Sciatic nerve (tissue), 2 donors: ENCODE measurements at regions not wholly inside any gene's neighbourhood (a gene's known extent, or its start where the extent isn't known, plus 50 kb on each side); places are given as distances from the start of the nearest gene placed in this dataset.

Experiments
- ATAC-seq: fragments of 200-7000 bp; cut with Tn5 transposase; one replicate; pipeline ENCODE4 v1.9.1; 2020; ENCODE audit warnings: mild to moderate bottlenecking, moderate library complexity
- DNase-seq: peaks from one replicate; pipeline ENCODE4 v3.0.0-alpha.2; 2020; ENCODE audit warnings: low spot score
- intact Hi-C: fragments of 100-400 bp; cut with DNase I; formaldehyde crosslinking; loops from one replicate; pipeline ENCODE4 v1.14.2; 2022
- donor health status: DM: no; HTN: no; CAD: no.
- donor health status: DM: no; HTN: no; CAD: no.

- no peak for ATAC-seq
Observed at GRCh38 chr10:83929399-83929798, 209.9 kb upstream of the GHITM start.

GRCh38 chr10:83931669-83932068, 207.6 kb upstream of the GHITM start:
- intact Hi-C loops: no loop called here
- no peak for ATAC-seq
- DNase-seq: no peak

More at GRCh38 chr10:83929399-83929798, 209.9 kb upstream of the GHITM start:
- no peak for DNase-seq
- intact Hi-C loops: no loop called here

GRCh38 chr10:83932245-83932644, 207.1 kb upstream of the GHITM start:
- DNase-seq (no peak), ATAC-seq (no peak)
- intact Hi-C loops: no loop called here

GRCh38 chr10:83934062-83934461, 205.2 kb upstream of the GHITM start:
- ATAC-seq (no peak), DNase-seq (no peak)
- intact Hi-C loops: no loop called here

GRCh38 chr10:83934641-83935338, 204.5 kb upstream of the GHITM start:
- no peak for ATAC-seq
- DNase-seq: no peak
- intact Hi-C loops: no loop called here

- DNase-seq: no peak
- intact Hi-C loops: no loop called here
- no peak for ATAC-seq
Observed at GRCh38 chr10:83935339-83935736, 204.0 kb upstream of the GHITM start.

- no peak for ATAC-seq
- intact Hi-C loops: no loop called here
- DNase-seq: no peak
Observed at GRCh38 chr10:83935911-83936310, 203.4 kb upstream of the GHITM start.

- intact Hi-C loops: no loop called here
- no peak for ATAC-seq
- no peak for DNase-seq
Observed at GRCh38 chr10:83937161-83937560, 202.1 kb upstream of the GHITM start.

- DNase-seq (no peak), ATAC-seq (no peak)
- intact Hi-C loops: no loop called here
Observed at GRCh38 chr10:83937826-83938225, 201.5 kb upstream of the GHITM start.

GRCh38 chr10:83941189-83941588, 198.1 kb upstream of the GHITM start:
- intact Hi-C loops: no loop called here
- no peak for DNase-seq

GRCh38 chr10:83942410-83942809, 196.9 kb upstream of the GHITM start:
- intact Hi-C loops: no loop called here
- DNase-seq (no peak), ATAC-seq (no peak)

More at GRCh38 chr10:83941189-83941588, 198.1 kb upstream of the GHITM start:
- ATAC-seq: no peak

- intact Hi-C loops: no loop called here
- DNase-seq: no peak
- ATAC-seq: no peak
Observed at GRCh38 chr10:83943049-83943448, 196.3 kb upstream of the GHITM start.

- ATAC-seq: no peak
- no peak for DNase-seq
- intact Hi-C loops: no loop called here
Observed at GRCh38 chr10:83943920-83944319, 195.4 kb upstream of the GHITM start.

- no peak for DNase-seq
- no peak for ATAC-seq
- intact Hi-C loops: no loop called here
Observed at GRCh38 chr10:83945982-83946718, 193.2 kb upstream of the GHITM start.

- intact Hi-C loops: no loop called here
- DNase-seq: no peak
- ATAC-seq: no peak
Observed at GRCh38 chr10:83952314-83952713, 187.0 kb upstream of the GHITM start.

- intact Hi-C loops: loop anchor here (1.0 kb wide), 1 partner anchor 28 kb away; no protein-coding TSS in a partner anchor
- ATAC-seq: no peak
- no peak for DNase-seq
Observed at GRCh38 chr10:83953589-83953988, 185.7 kb upstream of the GHITM start.

GRCh38 chr10:83954193-83954799, 185.0 kb upstream of the GHITM start:
- intact Hi-C loops: no loop called here
- no peak for DNase-seq
- no peak for ATAC-seq

- DNase-seq: no peak
- intact Hi-C loops: no loop called here
- ATAC-seq: no peak
Observed at GRCh38 chr10:83955406-83955805, 183.9 kb upstream of the GHITM start.

GRCh38 chr10:83957168-83957947, 182.0 kb upstream of the GHITM start:
- ATAC-seq: no peak
- DNase-seq: no peak
- intact Hi-C loops: no loop called here
